Activated CD4-positive, alpha-beta memory T cell treated with anti-CD3 and anti-CD28 coated beads, Interleukin-2, amount 10 ng/mL, durations not matched to agents 7 days and 5 days (primary cell): ENCODE measurements at regions not wholly inside any gene's neighbourhood (a gene's known extent, or its start where the extent isn't known, plus 50 kb on each side); places are given as distances from the start of the nearest gene placed in this dataset.

Experiments used
- CTCF ChIA-PET: fragments of 350-600 bp; sonication (Branson Sonifier 250); formaldehyde crosslinking; loops from one replicate; lab custom pipeline; 2021; ENCODE audit warnings: antibody characterized with exemption, inconsistent platforms; lab: Charles Lee
- POLR2A ChIA-PET: fragments of 350-600 bp; sonication (Branson Sonifier 250); formaldehyde crosslinking; loops from one replicate; lab custom pipeline; 2021; ENCODE audit warnings: antibody characterized with exemption; lab: Charles Lee
- DNase-seq: peaks from one replicate; pipeline ENCODE4 v3.0.0-alpha.2; 2020
- H3K27ac Mint-ChIP-seq: one replicate; pipeline ENCODE4 v1.8.0; 2021; ENCODE audit warnings: mild to moderate bottlenecking, mixed read lengths
- H3K27me3 Mint-ChIP-seq: one replicate; pipeline ENCODE4 v1.8.0; 2021; ENCODE audit warnings: mixed read lengths
- H3K36me3 Mint-ChIP-seq: one replicate; pipeline ENCODE4 v1.8.0; 2021; ENCODE audit warnings: low read depth, mixed read lengths
- H3K4me1 Mint-ChIP-seq: one replicate; pipeline ENCODE4 v1.8.0; 2021; ENCODE audit warnings: mixed read lengths
- H3K4me3 Mint-ChIP-seq: one replicate; pipeline ENCODE4 v1.8.0; 2021; ENCODE audit warnings: mild to moderate bottlenecking, mixed read lengths
- H3K9me3 Mint-ChIP-seq: one replicate; pipeline ENCODE4 v1.8.0; 2021; ENCODE audit warnings: mixed read lengths

- no peaks in the 10 kb centered on the region for H3K4me1 Mint-ChIP-seq
- CTCF ChIA-PET: no interaction called here
- DNase-seq: no peak
- H3K36me3 Mint-ChIP-seq: no peaks in the 10 kb centered on the region
- H3K4me3 Mint-ChIP-seq: no peak overlapping the region
- no peaks in the 10 kb centered on the region for H3K27me3 Mint-ChIP-seq
- POLR2A ChIA-PET: no interaction called here
- no peak overlapping the region for H3K27ac Mint-ChIP-seq
- H3K9me3 Mint-ChIP-seq: no peaks in the 10 kb centered on the region
These were observed 457.9 kb upstream of the TPK1 start for GRCh38 chr7:145293754-145294153.

DNA sequence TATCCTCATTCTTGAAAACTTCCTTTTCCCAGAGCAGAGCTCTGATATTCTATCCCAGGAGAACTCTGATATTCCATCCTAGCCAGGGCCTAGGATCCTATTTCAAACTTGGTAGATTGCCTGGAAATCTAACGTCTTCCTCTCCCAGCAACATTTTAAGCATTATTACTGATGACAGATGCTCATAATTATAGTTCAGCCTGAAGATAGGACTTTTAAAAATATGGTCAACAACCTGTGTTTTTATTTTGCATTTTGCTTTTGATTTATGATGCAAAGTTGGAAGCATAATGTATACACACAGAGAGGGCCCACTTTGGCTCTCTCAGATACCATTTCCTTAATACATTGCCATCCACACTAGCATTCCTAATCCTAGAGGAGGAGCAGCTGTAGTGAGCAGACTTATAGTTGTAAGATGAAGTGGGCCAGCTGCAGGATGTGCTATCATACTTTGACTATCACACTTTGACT, 457.4 kb upstream of the TPK1 start:
- no peaks in the 10 kb centered on the region for H3K4me1 Mint-ChIP-seq
- no peak overlapping the region for H3K27ac Mint-ChIP-seq
- no peaks in the 10 kb centered on the region for H3K9me3 Mint-ChIP-seq
- ChIA-PET CTCF (no interaction called here), POLR2A (no interaction called here)
- no peaks in the 10 kb centered on the region for H3K36me3 Mint-ChIP-seq
- no peaks in the 10 kb centered on the region for H3K27me3 Mint-ChIP-seq
- no peak for DNase-seq
- no peak overlapping the region for H3K4me3 Mint-ChIP-seq

- no peak for DNase-seq
- ChIA-PET CTCF (interaction anchor here (0.6 kb wide), 1 partner anchor 733 kb away, joined by 5 read pairs; no protein-coding TSS in a partner anchor), POLR2A (no interaction called here)
- H3K9me3 Mint-ChIP-seq: no peaks in the 10 kb centered on the region
- H3K27ac Mint-ChIP-seq: no peak overlapping the region
- H3K36me3 Mint-ChIP-seq: no peaks in the 10 kb centered on the region
- no peaks in the 10 kb centered on the region for H3K27me3 Mint-ChIP-seq
- H3K4me1 Mint-ChIP-seq: no peaks in the 10 kb centered on the region
- H3K4me3 Mint-ChIP-seq: no peak overlapping the region
These were observed 453.5 kb upstream of the TPK1 start for GRCh38 chr7:145289384-145289783.

- Mint-ChIP-seq H3K27ac (no peak overlapping the region), H3K9me3 (no peaks in the 10 kb centered on the region), H3K36me3 (no peaks in the 10 kb centered on the region), H3K4me3 (no peak overlapping the region), H3K27me3 (no peaks in the 10 kb centered on the region), H3K4me1 (no peaks in the 10 kb centered on the region)
- POLR2A ChIA-PET: no interaction called here
- CTCF ChIA-PET: no interaction called here
- DNase-seq: no peak
These were observed 440.3 kb upstream of the TPK1 start for GRCh38 chr7:145276118-145276517.

DNA sequence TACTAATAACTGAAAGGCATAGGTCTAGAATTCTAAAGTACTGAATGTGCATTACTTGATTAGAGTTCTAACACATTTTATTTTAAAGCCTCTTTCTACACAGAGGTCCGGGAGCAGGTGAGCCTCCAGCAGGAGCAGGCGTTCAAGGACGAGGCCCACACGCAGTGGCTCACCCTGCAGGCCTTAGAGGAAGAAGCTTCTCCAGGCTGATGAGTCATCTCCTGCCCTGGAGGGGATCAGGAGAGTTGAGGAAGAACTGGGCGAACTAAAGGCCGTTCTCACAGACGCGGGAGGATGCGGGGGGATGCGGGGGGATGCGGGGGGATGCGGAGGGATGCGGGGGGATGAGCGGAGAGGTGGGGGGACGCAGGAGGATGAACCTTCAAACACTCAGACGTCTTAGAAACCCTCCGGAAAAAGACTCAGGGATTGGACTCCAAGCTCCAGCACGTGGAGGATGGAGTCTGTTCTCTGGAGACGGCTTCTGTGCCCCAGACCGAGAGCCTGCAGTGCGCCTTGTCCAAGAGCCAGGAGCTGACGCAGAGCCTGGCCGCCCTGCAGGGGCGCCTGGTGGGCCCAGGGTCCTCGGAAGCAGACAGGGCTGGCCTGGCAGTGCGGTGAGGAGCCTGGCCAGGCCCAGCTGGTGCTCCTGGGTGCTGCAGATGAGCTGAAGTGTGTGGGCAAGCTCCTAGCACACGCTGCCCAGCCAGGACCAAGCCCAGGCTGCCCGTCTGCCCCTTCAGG, 433.7 kb upstream of the TPK1 start:
- Mint-ChIP-seq H3K36me3 (no peaks in the 10 kb centered on the region), H3K27ac (no peak overlapping the region), H3K9me3 (peaks cover 3% of the 10 kb centered on the region), H3K4me1 (no peaks in the 10 kb centered on the region), H3K4me3 (no peak overlapping the region), H3K27me3 (no peaks in the 10 kb centered on the region)
- no peak for DNase-seq
- POLR2A ChIA-PET: no interaction called here
- CTCF ChIA-PET: no interaction called here

- Mint-ChIP-seq H3K4me1 (no peaks in the 10 kb centered on the region), H3K4me3 (no peak overlapping the region), H3K9me3 (peaks cover 3% of the 10 kb centered on the region), H3K27me3 (no peaks in the 10 kb centered on the region), H3K27ac (no peak overlapping the region), H3K36me3 (no peaks in the 10 kb centered on the region)
- POLR2A ChIA-PET: no interaction called here
- CTCF ChIA-PET: no interaction called here
- DNase-seq: no peak
These were observed 429.3 kb upstream of the TPK1 start for GRCh38 chr7:145265180-145265579.

DNA sequence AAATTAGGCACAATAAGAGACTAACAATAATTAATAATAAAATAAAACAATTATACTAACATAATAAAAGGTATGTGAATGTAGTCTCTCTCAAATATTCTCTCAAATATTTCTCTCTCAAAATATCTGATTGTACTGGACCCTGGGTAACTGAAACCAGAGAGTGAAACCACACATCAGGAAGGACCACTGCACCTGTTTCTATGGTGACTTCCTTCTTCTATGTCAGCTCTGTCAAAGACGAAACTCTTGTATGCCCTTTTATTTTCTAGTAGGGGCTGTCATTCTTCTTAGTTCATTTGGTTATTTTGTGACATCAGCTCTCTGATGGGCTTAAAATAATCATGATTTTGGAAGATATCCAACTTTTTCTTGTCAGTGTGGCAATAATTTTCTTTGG, 428.0 kb upstream of the TPK1 start:
- Mint-ChIP-seq H3K9me3 (peaks cover 2% of the 10 kb centered on the region), H3K27ac (no peak overlapping the region), H3K4me1 (no peaks in the 10 kb centered on the region), H3K27me3 (no peaks in the 10 kb centered on the region), H3K36me3 (no peaks in the 10 kb centered on the region), H3K4me3 (no peak overlapping the region)
- POLR2A ChIA-PET: no interaction called here
- CTCF ChIA-PET: no interaction called here
- no peak for DNase-seq

GRCh38 chr7:145252031-145252430, 416.2 kb upstream of the TPK1 start:
- Mint-ChIP-seq H3K4me1 (no peaks in the 10 kb centered on the region), H3K4me3 (no peak overlapping the region), H3K9me3 (peaks cover 3% of the 10 kb centered on the region), H3K27me3 (no peaks in the 10 kb centered on the region), H3K27ac (no peak overlapping the region), H3K36me3 (no peaks in the 10 kb centered on the region)
- DNase-seq: no peak
- POLR2A ChIA-PET: no interaction called here
- CTCF ChIA-PET: no interaction called here

DNA sequence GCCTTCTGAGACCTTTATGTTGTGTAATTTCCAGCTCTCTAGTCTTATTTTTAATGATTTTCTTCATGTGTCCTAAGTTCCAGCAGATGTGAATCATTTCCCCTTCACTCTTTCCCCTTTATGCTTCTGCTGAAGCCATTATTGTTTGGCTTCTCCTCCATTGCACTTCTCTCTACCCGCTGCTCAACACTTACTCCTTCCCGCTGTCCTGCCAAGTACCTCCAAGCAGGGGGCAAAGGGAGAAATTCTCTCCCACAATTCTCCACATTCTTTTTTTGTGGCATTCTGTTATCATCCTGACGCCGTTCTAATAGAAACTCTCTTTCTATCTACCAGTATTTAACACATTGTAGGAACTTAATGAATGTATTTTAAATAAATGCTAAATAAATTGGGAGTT, 388.9 kb upstream of the TPK1 start:
- Mint-ChIP-seq H3K27me3 (no peaks in the 10 kb centered on the region), H3K9me3 (peaks cover 4% of the 10 kb centered on the region), H3K36me3 (no peaks in the 10 kb centered on the region), H3K27ac (no peak overlapping the region), H3K4me3 (no peak overlapping the region), H3K4me1 (no peaks in the 10 kb centered on the region)
- ChIA-PET POLR2A (no interaction called here), CTCF (no interaction called here)
- DNase-seq: no peak

GRCh38 chr7:145219461-145219860, 383.6 kb upstream of the TPK1 start:
- ChIA-PET POLR2A (no interaction called here), CTCF (no interaction called here)
- Mint-ChIP-seq H3K4me1 (no peaks in the 10 kb centered on the region), H3K4me3 (no peak overlapping the region), H3K27ac (no peak overlapping the region), H3K36me3 (no peaks in the 10 kb centered on the region), H3K9me3 (no peaks in the 10 kb centered on the region), H3K27me3 (no peaks in the 10 kb centered on the region)
- DNase-seq: no peak

GRCh38 chr7:145216866-145217265, 381.0 kb upstream of the TPK1 start:
- H3K9me3 Mint-ChIP-seq: no peaks in the 10 kb centered on the region
- H3K36me3 Mint-ChIP-seq: no peaks in the 10 kb centered on the region
- ChIA-PET POLR2A (no interaction called here), CTCF (no interaction called here)
- no peaks in the 10 kb centered on the region for H3K27me3 Mint-ChIP-seq
- DNase-seq: no peak
- H3K4me1 Mint-ChIP-seq: no peaks in the 10 kb centered on the region
- H3K4me3 Mint-ChIP-seq: no peak overlapping the region
- no peak overlapping the region for H3K27ac Mint-ChIP-seq

- Mint-ChIP-seq H3K4me1 (no peaks in the 10 kb centered on the region), H3K9me3 (no peaks in the 10 kb centered on the region), H3K27me3 (no peaks in the 10 kb centered on the region), H3K36me3 (no peaks in the 10 kb centered on the region), H3K4me3 (no peak overlapping the region), H3K27ac (no peak overlapping the region)
- ChIA-PET CTCF (no interaction called here), POLR2A (no interaction called here)
- DNase-seq: no peak
These were observed 376.2 kb upstream of the TPK1 start for GRCh38 chr7:145212050-145212449.

DNA sequence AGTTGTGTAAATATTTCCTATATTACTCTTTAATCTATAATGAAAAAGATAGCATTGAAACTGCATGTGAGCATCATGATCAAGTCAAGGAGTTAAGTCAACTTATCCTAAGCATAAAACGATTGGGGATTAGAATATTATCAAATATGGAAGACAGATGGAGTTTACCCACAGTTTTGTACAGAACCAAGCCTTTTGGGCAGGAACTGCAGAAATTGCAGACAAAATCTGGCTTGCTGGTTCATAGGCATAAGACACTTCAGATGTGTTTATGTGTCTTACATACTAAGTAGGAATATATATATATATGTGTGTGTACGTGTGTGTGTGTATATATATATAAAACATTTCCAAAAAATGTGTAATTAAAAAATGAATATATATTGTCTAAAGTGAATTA, 375.4 kb upstream of the TPK1 start:
- no peak for DNase-seq
- CTCF ChIA-PET: no interaction called here
- Mint-ChIP-seq H3K36me3 (no peaks in the 10 kb centered on the region), H3K9me3 (no peaks in the 10 kb centered on the region), H3K27ac (no peak overlapping the region), H3K4me1 (no peaks in the 10 kb centered on the region), H3K4me3 (no peak overlapping the region), H3K27me3 (no peaks in the 10 kb centered on the region)
- POLR2A ChIA-PET: no interaction called here

GRCh38 chr7:145193951-145194350, 358.1 kb upstream of the TPK1 start:
- Mint-ChIP-seq H3K4me1 (no peaks in the 10 kb centered on the region), H3K27ac (no peak overlapping the region), H3K9me3 (no peaks in the 10 kb centered on the region), H3K36me3 (no peaks in the 10 kb centered on the region), H3K27me3 (no peaks in the 10 kb centered on the region), H3K4me3 (no peak overlapping the region)
- no peak for DNase-seq
- CTCF ChIA-PET: no interaction called here
- POLR2A ChIA-PET: no interaction called here
